Calu3 (cell line): ENCODE measurements at regions not wholly inside any gene's neighbourhood (a gene's known extent, or its start where the extent isn't known, plus 50 kb on each side); places are given as distances from the start of the nearest gene placed in this dataset.

Source experiments
- BruUV-seq: library from RNA; stranded (reverse); fragments of 400-500 nt; replicated peaks from 2 replicates; lab custom pipeline; 2021; lab: Mats Ljungman, UMichigan
- CTCF ChIA-PET: fragments of 300-600 bp; sonication (Branson Sonifier 250); formaldehyde crosslinking; loops from one replicate; lab custom pipeline; 2022; ENCODE audit warnings: antibody characterized with exemption; lab: Charles Lee
- DNase-seq: peaks from one replicate; pipeline ENCODE4 v3.0.0; 2022
- H3K27ac Mint-ChIP-seq: one replicate; pipeline ENCODE4 v1.8.0; 2022; ENCODE audit warnings: mixed read lengths; ENCODE audit not compliant: unreplicated experiment
- H3K27me3 Mint-ChIP-seq: one replicate; pipeline ENCODE4 v1.8.0; 2022; ENCODE audit warnings: mixed read lengths; ENCODE audit not compliant: unreplicated experiment
- H3K36me3 Mint-ChIP-seq: one replicate; pipeline ENCODE4 v1.8.0; 2022; ENCODE audit warnings: mild to moderate bottlenecking, moderate library complexity, mixed read lengths; ENCODE audit not compliant: insufficient read depth, unreplicated experiment
- H3K4me1 Mint-ChIP-seq: one replicate; pipeline ENCODE4 v1.8.0; 2022; ENCODE audit warnings: mild to moderate bottlenecking, low read depth, mixed read lengths; ENCODE audit not compliant: unreplicated experiment
- H3K4me3 Mint-ChIP-seq: one replicate; pipeline ENCODE4 v1.8.0; 2022; ENCODE audit warnings: mild to moderate bottlenecking, low read depth, moderate library complexity, mixed read lengths; ENCODE audit not compliant: unreplicated experiment
- H3K9me3 Mint-ChIP-seq: one replicate; pipeline ENCODE4 v1.8.0; 2022; ENCODE audit warnings: low read depth, mixed read lengths; ENCODE audit not compliant: unreplicated experiment
- intact Hi-C: fragments of 100-400 bp; cut with micrococcal nuclease; formaldehyde crosslinking; loops from one replicate; pipeline ENCODE4 v1.10.0; 2022; ENCODE audit not compliant: unreplicated experiment
- TF ChIP-seq, protein P1 (sequence below): fragments of 200-600 bp; IDR thresholded peaks from one replicate; pipeline ENCODE4 v1.8.0; 2022; ENCODE audit warnings: antibody characterized with exemption; ENCODE audit not compliant: unreplicated experiment

GRCh38 chr11:16685914-16686313 is 52.5 kb upstream of the C11orf58 start:
- H3K4me1 Mint-ChIP-seq = no peaks in the 10 kb centered on the region
- DNase-seq = no peak
- H3K9me3 Mint-ChIP-seq = no peaks in the 10 kb centered on the region
- intact Hi-C loops = no loop called here
- H3K36me3 Mint-ChIP-seq = no peaks in the 10 kb centered on the region
- BruUV-seq = no TSS peak
- CTCF ChIA-PET = no interaction called here
- no peak overlapping the region for H3K27ac Mint-ChIP-seq
- TF ChIP-seq, protein P1, sequence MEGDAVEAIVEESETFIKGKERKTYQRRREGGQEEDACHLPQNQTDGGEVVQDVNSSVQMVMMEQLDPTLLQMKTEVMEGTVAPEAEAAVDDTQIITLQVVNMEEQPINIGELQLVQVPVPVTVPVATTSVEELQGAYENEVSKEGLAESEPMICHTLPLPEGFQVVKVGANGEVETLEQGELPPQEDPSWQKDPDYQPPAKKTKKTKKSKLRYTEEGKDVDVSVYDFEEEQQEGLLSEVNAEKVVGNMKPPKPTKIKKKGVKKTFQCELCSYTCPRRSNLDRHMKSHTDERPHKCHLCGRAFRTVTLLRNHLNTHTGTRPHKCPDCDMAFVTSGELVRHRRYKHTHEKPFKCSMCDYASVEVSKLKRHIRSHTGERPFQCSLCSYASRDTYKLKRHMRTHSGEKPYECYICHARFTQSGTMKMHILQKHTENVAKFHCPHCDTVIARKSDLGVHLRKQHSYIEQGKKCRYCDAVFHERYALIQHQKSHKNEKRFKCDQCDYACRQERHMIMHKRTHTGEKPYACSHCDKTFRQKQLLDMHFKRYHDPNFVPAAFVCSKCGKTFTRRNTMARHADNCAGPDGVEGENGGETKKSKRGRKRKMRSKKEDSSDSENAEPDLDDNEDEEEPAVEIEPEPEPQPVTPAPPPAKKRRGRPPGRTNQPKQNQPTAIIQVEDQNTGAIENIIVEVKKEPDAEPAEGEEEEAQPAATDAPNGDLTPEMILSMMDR = no peak
- peaks cover 3% of the 10 kb centered on the region for H3K27me3 Mint-ChIP-seq
- H3K4me3 Mint-ChIP-seq = no peak overlapping the region

- CTCF ChIA-PET = no interaction called here
- Mint-ChIP-seq H3K27ac (no peak overlapping the region), H3K27me3 (peaks cover 22% of the 10 kb centered on the region), H3K4me3 (no peak overlapping the region), H3K36me3 (no peaks in the 10 kb centered on the region), H3K9me3 (no peaks in the 10 kb centered on the region), H3K4me1 (no peaks in the 10 kb centered on the region)
- TF ChIP-seq, protein P1 = no peak
- no TSS peak for BruUV-seq
- intact Hi-C loops = no loop called here
- no peak for DNase-seq
These were observed 59.9 kb upstream of the C11orf58 start for GRCh38 chr11:16678466-16679116.

DNA sequence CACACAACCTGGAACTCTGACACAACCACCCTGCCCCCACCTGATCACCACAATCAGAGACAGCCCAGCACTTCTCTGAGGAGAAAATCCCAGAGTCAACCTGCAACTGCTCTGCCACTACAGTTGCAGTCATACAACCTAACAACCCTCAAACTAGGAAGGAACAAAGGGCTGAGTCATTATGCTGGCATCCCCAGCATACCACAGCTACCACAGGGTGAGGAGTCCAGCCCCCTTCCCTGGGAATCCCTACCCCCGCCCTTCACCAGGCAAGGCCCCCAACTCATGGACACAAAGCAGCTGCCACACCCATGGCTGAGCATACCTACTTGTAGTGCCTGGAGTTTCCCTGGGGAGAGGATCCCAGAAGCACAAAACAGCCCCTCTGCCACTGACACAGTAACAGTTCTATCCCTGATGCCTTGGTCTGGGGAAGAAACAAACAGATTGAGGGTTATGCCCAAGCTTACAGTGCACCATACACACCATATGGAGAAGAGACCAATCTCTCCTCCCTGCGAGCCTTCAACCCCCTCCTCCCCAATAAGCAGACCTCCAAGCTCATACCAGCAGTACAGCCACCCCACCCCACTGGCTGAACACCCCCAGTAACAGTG is 68.5 kb upstream of the C11orf58 start:
- Mint-ChIP-seq H3K4me3 (no peak overlapping the region), H3K9me3 (peaks cover 11% of the 10 kb centered on the region), H3K27me3 (no peaks in the 10 kb centered on the region), H3K4me1 (peaks cover 17% of the 10 kb centered on the region), H3K27ac (peak overlapping the region; percentile 86), H3K36me3 (no peaks in the 10 kb centered on the region)
- DNase-seq = peak; percentile 79
- TF ChIP-seq, protein P1 = no peak
- CTCF ChIA-PET = no interaction called here
- no TSS peak for BruUV-seq
- intact Hi-C loops = loop anchor here (1.0 kb wide), 1 partner anchor 68 kb away; the partner anchor contains the start of gene C11orf58

DNA sequence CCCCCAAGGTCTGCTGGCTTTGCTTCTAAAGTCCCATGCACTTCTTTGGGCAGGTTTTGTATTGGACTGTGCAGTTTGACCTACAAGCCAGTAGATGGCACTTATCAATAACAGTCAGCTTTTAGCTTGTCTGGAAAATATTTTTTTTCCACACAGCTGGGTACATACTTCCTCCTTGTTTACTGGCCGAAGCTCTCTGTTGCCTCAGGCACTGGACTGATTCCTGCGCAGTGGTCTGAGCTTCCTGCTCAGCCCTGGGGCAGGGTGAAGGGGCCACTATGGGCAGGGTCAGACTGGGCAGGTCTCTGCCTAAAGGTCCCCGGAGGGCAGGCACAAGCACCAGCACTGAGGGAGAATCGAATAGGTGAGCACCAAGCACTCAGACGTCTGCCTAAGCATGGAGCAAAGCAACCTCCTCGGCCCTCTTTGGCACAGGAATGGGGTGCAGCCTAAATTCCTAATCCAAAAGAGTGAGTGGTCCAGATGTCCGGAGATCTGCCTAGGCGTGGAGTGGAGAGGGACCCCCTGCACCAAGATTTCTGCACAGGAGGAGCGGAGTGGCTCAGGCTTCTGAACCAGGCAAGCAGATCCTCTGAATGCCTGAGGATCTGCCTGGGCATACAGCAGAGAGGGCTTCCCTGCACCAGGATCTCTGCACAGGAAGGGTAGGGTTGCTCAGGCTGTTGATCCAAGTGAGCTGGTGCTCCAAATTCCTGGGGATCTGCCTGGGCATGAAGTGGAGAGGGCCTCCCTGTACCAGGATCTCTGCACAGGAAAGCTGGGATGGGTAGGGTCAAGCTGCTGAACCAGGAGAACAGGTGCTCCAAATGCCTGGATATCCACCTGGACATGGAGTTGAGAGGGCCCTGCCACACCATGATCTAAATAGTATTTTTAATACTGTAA is 105.9 kb upstream of the C11orf58 start:
- Mint-ChIP-seq H3K4me1 (peaks cover 10% of the 10 kb centered on the region), H3K27me3 (peaks cover 24% of the 10 kb centered on the region), H3K27ac (peak overlapping the region; percentile 14), H3K4me3 (no peak overlapping the region), H3K9me3 (peaks cover 4% of the 10 kb centered on the region), H3K36me3 (no peaks in the 10 kb centered on the region)
- TF ChIP-seq, protein P1 = peak; percentile 27
- CTCF ChIA-PET = interaction anchor here (0.5 to 1.4 kb wide), 6 partner anchors 71 to 1075 kb away, joined by 3 to 13 read pairs (median 4); partner anchors contain the start of gene C11orf58
- intact Hi-C loops = loop anchor here (2.0 kb wide), 1 partner anchor 106 kb away; the partner anchor contains the start of gene C11orf58
- BruUV-seq = no TSS peak
- peak; percentile 28 for DNase-seq
